Mesodermal cell (in vitro differentiated cells): ENCODE measurements at regions not wholly inside any gene's neighbourhood (a gene's known extent, or its start where the extent isn't known, plus 50 kb on each side); places are given as distances from the start of the nearest gene placed in this dataset.

Experiments
- H3K27ac ChIP-seq: 2 replicates; pipeline ENCODE4 v1.7.0; 2013; ENCODE audit warnings: mild to moderate bottlenecking, low read depth, low read length, moderate library complexity; ENCODE audit not compliant: severe bottlenecking
- H3K36me3 ChIP-seq: 2 replicates; pipeline ENCODE4 v1.7.1; 2013; ENCODE audit warnings: mild to moderate bottlenecking, low read length, moderate library complexity; ENCODE audit not compliant: control insufficient read depth, insufficient read depth
- H3K4me1 ChIP-seq: one replicate; pipeline ENCODE4 v1.7.1; 2013; ENCODE audit warnings: mild to moderate bottlenecking, low read length; ENCODE audit not compliant: insufficient read depth, control insufficient read depth, poor library complexity, severe bottlenecking
- H3K4me3 ChIP-seq: 2 replicates; pipeline ENCODE4 v1.7.0; 2013; ENCODE audit warnings: low read length, control low read depth, mild to moderate bottlenecking; ENCODE audit not compliant: insufficient read depth, poor library complexity, severe bottlenecking; ENCODE audit errors: extremely low read depth
- H3K9me3 ChIP-seq: 2 replicates; pipeline ENCODE4 v1.7.1; 2013; ENCODE audit warnings: mild to moderate bottlenecking, low read length, moderate library complexity; ENCODE audit not compliant: control insufficient read depth
- WGBS, 2 experiments: methylation state at CpG; one replicate each; pipeline ENCODE4 v1.1.5; 2013; ENCODE audit warnings: missing lambda C conversion rate in 2 of 2; ENCODE audit not compliant: insufficient coverage in 2 of 2; 5-methylcytosine and 5-hydroxymethylcytosine counted together

DNA sequence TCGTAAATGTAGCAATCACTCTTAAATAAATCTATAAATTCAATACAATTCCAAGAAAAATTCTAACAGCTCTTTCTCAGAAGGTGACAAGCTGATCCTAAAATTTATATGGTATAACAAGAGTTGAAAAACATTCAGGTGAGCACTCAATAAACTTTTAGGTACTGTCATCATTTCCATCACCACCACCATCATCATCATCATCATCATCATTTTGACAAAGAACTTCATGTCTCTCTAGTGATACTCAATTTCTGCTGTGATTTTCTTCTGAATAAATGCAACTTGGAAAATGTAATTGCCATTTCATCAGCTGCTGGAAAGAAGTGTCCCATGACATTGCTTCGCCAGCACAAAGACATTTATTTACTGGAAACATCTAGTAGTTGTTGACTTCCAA is 222.9 kb upstream of the IRX5 start:
- Histone ChIP-seq H3K36me3 (no peaks in the 10 kb centered on the region), H3K4me1 (no peaks in the 10 kb centered on the region), H3K4me3 (no peak overlapping the region), H3K27ac (no peak overlapping the region), H3K9me3 (no peaks in the 10 kb centered on the region)
- WGBS, 2 experiments = 100% methylated on average over 1 of the region's 2 CpGs; no CpG with 5 or more reads in 1 of the 2 experiments

DNA sequence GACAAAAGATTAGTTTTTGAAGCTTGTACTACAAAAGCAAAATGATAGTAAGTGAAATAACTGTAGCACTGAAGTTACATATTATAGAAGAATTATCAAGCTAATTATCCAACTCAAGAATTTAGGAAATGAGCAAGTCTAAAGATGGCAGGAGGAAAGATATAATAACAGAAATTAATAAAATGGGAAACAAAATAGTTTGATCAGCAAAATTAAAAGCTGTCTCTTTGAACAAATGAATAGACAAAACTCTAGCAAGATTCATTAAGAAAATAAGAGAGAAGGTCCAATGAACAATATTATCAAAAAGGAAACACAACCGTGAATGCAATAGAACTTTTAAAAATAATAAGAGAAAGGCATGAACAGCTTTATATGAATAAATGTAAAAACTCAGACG is 224.3 kb upstream of the IRX5 start:
- Histone ChIP-seq H3K36me3 (no peaks in the 10 kb centered on the region), H3K4me1 (no peaks in the 10 kb centered on the region), H3K9me3 (no peaks in the 10 kb centered on the region), H3K4me3 (no peak overlapping the region), H3K27ac (no peak overlapping the region)
- WGBS, 2 experiments = no CpG with 5 or more reads among the region's 2 CpGs

GRCh38 chr16:54703339-54703738 is 227.3 kb upstream of the IRX5 start:
- Histone ChIP-seq H3K4me3 (no peak overlapping the region), H3K36me3 (no peaks in the 10 kb centered on the region), H3K9me3 (no peaks in the 10 kb centered on the region), H3K4me1 (no peaks in the 10 kb centered on the region), H3K27ac (no peak overlapping the region)
- WGBS, 2 experiments = 97 to 100% methylated on average over 3 of the region's 9 CpGs

DNA sequence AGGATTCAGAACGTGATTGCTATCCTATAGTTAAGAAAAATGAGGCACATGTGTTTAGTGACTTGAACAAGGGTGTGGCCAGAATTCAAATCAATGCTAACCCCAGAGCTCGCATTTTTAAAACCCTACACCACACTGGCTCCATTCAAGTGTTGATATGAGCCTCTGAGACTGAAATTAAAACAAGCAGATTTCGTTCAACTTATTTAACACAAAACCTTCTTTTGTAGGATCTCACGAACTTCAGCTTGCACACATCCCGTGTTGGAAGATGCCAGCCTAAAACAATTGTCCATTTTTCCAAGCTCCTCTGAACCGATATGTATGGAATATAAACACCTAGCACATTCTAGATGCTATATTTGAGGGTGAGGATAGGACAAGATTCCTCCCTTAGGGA is 231.0 kb upstream of the IRX5 start:
- no peak overlapping the region for H3K4me3 ChIP-seq
- no peaks in the 10 kb centered on the region for H3K4me1 ChIP-seq
- no peaks in the 10 kb centered on the region for H3K9me3 ChIP-seq
- H3K36me3 ChIP-seq = no peaks in the 10 kb centered on the region
- no peak overlapping the region for H3K27ac ChIP-seq
- 88 to 90% methylated on average over 2 of the region's 6 CpGs for WGBS, 2 experiments

GRCh38 chr16:54697677-54698076 is 233.0 kb upstream of the IRX5 start:
- WGBS, 2 experiments = 90 to 92% methylated on average over 4 of the region's 8 CpGs
- no peak overlapping the region for H3K4me3 ChIP-seq
- no peak overlapping the region for H3K27ac ChIP-seq
- no peaks in the 10 kb centered on the region for H3K36me3 ChIP-seq
- no peaks in the 10 kb centered on the region for H3K9me3 ChIP-seq
- no peaks in the 10 kb centered on the region for H3K4me1 ChIP-seq

GRCh38 chr16:54696970-54697369 is 233.7 kb upstream of the IRX5 start:
- Histone ChIP-seq H3K4me1 (no peaks in the 10 kb centered on the region), H3K27ac (no peak overlapping the region), H3K4me3 (no peak overlapping the region), H3K36me3 (no peaks in the 10 kb centered on the region), H3K9me3 (no peaks in the 10 kb centered on the region)
- 87 to 89% methylated on average over 8 of the region's 9 CpGs for WGBS, 2 experiments

GRCh38 chr16:54696522-54696921 is 234.1 kb upstream of the IRX5 start:
- Histone ChIP-seq H3K4me1 (no peaks in the 10 kb centered on the region), H3K27ac (no peak overlapping the region), H3K9me3 (no peaks in the 10 kb centered on the region), H3K36me3 (no peaks in the 10 kb centered on the region), H3K4me3 (no peak overlapping the region)
- WGBS, 2 experiments = 92 to 98% methylated on average over 4 to 7 of the region's 8 CpGs

- WGBS, 2 experiments = 83 to 100% methylated on average over 1 to 2 of the region's 2 CpGs
Measured at GRCh38 chr16:54694651-54695050, 236.0 kb upstream of the IRX5 start.

DNA sequence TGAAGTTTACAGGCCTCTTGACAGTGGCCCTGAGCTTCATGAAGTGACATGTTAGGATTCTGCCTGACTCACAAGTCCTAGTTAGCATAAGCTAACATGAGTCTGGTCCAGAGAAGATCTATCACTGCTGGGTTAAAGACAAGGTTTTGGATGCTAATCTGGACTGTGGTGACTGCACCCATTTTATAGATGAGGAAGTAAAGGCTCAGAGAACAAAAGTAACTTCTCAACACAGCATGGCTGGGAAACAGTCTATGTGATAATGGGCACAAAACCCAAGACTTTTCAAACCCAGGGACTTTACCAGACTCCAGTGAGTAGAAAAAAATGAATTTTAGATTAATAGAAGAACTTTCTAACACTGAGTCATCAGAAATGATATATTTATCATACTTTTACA is 236.8 kb upstream of the IRX5 start:
- no peaks in the 10 kb centered on the region for H3K9me3 ChIP-seq
- H3K4me3 ChIP-seq = no peak overlapping the region
- no peaks in the 10 kb centered on the region for H3K36me3 ChIP-seq
- no peak overlapping the region for H3K27ac ChIP-seq
- no peaks in the 10 kb centered on the region for H3K4me1 ChIP-seq

More at GRCh38 chr16:54694651-54695050, 236.0 kb upstream of the IRX5 start:
- no peaks in the 10 kb centered on the region for H3K36me3 ChIP-seq
- H3K9me3 ChIP-seq = no peaks in the 10 kb centered on the region
- H3K27ac ChIP-seq = no peak overlapping the region
- no peak overlapping the region for H3K4me3 ChIP-seq
- H3K4me1 ChIP-seq = no peaks in the 10 kb centered on the region

DNA sequence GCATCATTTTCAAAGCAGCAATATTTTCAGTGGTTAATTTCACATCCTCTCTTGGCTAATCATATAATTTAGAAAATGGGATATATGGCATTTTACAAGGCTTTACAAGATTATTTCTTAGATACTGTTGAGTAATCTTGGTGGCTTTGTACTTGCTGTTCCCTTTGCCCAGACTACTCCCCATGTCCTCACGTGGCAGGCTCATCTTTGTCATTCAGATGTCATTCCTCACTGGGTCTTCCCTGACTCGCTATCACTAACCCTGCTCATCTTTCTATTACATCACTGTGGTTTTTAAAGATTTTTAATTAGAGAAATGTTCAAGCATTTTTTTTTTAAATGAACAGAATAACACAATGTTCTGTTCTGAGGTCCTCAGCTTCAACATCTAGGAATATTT is 240.0 kb upstream of the IRX5 start:
- H3K27ac ChIP-seq = no peak overlapping the region
- H3K4me3 ChIP-seq = no peak overlapping the region
- H3K9me3 ChIP-seq = peaks cover 3% of the 10 kb centered on the region
- WGBS, 2 experiments = no CpG with 5 or more reads among the region's 2 CpGs
- no peaks in the 10 kb centered on the region for H3K36me3 ChIP-seq
- H3K4me1 ChIP-seq = no peaks in the 10 kb centered on the region

DNA sequence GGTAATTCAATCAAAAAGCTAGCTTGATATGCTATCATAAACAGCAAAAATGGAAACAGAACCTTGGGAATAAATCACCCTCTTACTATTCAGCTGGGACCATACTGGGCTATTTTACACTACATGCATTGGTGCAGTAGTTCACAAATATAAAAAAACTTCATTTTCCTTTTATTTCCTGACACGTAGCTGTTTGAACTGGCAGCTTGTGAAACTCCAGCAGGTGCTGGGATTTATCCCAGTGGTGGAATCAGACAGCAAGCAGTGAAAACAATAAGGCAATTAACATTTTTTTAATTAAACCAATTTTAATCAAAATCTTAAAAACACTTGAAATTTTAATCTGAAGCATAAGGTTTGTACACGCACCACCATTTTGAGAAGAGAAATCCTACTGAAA is 240.4 kb upstream of the IRX5 start:
- H3K36me3 ChIP-seq = no peaks in the 10 kb centered on the region
- peaks cover 3% of the 10 kb centered on the region for H3K9me3 ChIP-seq
- 76 to 100% methylated on average over 2 of the region's 2 CpGs for WGBS, 2 experiments
- no peaks in the 10 kb centered on the region for H3K4me1 ChIP-seq
- H3K27ac ChIP-seq = no peak overlapping the region
- H3K4me3 ChIP-seq = no peak overlapping the region
